B cell (primary cell): ENCODE measurements at regions not wholly inside any gene's neighbourhood (a gene's known extent, or its start where the extent isn't known, plus 50 kb on each side); places are given as distances from the start of the nearest gene placed in this dataset.

Experiments used
- CTCF ChIP-seq: fragments of 200-600 bp; IDR thresholded peaks from one replicate; pipeline ENCODE4 v1.8.0; 2022; ENCODE audit warnings: antibody characterized with exemption, mild to moderate bottlenecking
- EZH2 ChIP-seq: IDR thresholded peaks from 2 replicates; pipeline ENCODE4 v1.6.1; 2012; ENCODE audit warnings: borderline replicate concordance, low read depth, mild to moderate bottlenecking, moderate library complexity, low read length; ENCODE audit not compliant: insufficient read depth, poor library complexity, severe bottlenecking

- no peak for TF ChIP-seq CTCF
- no peak for TF ChIP-seq EZH2
Observed at GRCh38 chr3:188979669-188980310, 192.0 kb upstream of the TPRG1 start.
